ENCODE measurements at regions not wholly inside any gene's neighbourhood (a gene's known extent, or its start where the extent isn't known, plus 50 kb on each side); places are given as distances from the start of the nearest gene placed in this dataset.

DNA sequence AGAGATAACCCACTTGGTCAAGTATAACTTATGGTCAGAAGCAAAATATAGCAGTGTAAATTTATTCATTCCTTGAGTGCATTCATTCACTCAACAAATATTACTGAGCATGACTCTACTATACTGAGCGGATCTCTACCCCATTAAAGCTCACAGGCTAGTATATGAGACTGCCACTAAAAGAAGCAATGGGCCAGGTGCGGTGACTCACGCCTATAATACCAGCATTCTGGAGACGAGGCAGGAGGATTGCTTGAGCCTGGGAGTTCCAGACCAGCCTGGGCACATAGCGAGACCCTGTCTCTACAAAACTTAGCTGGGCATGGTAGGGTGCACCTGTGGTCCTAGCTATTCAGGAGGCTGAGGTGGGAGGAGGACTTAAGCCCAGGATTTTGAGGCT is 197.6 kb upstream of the BLID start (continued):
- TF ChIP-seq, protein P1, sequence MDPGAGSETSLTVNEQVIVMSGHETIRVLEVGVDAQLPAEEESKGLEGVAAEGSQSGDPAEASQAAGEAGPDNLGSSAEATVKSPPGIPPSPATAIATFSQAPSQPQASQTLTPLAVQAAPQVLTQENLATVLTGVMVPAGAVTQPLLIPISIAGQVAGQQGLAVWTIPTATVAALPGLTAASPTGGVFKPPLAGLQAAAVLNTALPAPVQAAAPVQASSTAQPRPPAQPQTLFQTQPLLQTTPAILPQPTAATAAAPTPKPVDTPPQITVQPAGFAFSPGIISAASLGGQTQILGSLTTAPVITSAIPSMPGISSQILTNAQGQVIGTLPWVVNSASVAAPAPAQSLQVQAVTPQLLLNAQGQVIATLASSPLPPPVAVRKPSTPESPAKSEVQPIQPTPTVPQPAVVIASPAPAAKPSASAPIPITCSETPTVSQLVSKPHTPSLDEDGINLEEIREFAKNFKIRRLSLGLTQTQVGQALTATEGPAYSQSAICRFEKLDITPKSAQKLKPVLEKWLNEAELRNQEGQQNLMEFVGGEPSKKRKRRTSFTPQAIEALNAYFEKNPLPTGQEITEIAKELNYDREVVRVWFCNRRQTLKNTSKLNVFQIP (CRISPR knock-in tag; IDR thresholded peaks at IDR 0.05; ENCODE audit: borderline replicate concordance, low read depth), result no peak
- TF ChIP-seq, protein P2, sequence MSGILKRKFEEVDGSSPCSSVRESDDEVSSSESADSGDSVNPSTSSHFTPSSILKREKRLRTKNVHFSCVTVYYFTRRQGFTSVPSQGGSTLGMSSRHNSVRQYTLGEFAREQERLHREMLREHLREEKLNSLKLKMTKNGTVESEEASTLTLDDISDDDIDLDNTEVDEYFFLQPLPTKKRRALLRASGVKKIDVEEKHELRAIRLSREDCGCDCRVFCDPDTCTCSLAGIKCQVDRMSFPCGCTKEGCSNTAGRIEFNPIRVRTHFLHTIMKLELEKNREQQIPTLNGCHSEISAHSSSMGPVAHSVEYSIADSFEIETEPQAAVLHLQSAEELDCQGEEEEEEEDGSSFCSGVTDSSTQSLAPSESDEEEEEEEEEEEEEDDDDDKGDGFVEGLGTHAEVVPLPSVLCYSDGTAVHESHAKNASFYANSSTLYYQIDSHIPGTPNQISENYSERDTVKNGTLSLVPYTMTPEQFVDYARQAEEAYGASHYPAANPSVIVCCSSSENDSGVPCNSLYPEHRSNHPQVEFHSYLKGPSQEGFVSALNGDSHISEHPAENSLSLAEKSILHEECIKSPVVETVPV (CRISPR knock-in tag; IDR thresholded peaks at IDR 0.05), result no peak
- TF ChIP-seq ESRRG (CRISPR knock-in tag; IDR thresholded peaks at IDR 0.05) (no peak), ISL1 (CRISPR knock-in tag; IDR thresholded peaks at IDR 0.05) (no peak)

DNA sequence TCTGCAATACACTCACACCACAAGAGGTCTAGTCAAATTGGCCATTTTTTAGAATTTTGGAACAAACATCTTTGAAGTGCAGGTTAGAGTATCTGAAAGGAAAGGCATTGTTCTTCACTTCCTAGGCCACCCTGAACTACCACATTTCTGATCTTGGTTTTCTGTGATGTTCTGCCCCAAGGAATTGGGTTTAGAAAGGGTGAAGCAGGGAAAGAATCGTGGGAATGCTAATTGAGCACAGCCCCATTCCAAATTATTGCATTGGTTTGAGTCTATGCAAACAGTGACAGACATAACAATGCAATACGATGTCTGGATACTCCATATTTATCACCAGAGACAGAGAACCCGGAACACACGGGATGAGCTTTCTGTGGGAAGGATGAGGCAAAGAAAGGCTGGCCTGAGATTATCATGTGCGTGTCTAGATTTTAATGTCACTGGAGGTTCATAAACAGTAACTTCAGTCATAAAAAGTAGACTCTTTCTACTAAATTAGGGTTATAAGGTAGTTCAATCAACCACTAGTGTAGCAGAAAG is 195.3 kb upstream of the BLID start:
- no peak for ATAC-seq
- TF ChIP-seq, protein P3, sequence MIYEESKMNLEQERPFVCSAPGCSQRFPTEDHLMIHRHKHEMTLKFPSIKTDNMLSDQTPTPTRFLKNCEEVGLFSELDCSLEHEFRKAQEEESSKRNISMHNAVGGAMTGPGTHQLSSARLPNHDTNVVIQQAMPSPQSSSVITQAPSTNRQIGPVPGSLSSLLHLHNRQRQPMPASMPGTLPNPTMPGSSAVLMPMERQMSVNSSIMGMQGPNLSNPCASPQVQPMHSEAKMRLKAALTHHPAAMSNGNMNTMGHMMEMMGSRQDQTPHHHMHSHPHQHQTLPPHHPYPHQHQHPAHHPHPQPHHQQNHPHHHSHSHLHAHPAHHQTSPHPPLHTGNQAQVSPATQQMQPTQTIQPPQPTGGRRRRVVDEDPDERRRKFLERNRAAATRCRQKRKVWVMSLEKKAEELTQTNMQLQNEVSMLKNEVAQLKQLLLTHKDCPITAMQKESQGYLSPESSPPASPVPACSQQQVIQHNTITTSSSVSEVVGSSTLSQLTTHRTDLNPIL (CRISPR knock-in tag; IDR thresholded peaks at IDR 0.05; ENCODE audit: low read depth), result no peak
- TF ChIP-seq CSDC2 (CRISPR knock-in tag; IDR thresholded peaks at IDR 0.05) (no peak), ESRRG (CRISPR knock-in tag; IDR thresholded peaks at IDR 0.05) (no peak), BACH2 (CRISPR knock-in tag; IDR thresholded peaks at IDR 0.05; ENCODE audit: borderline replicate concordance) (no peak), PPARA (CRISPR knock-in tag; IDR thresholded peaks at IDR 0.05; ENCODE audit: borderline replicate concordance) (no peak), ZC3H10 (CRISPR knock-in tag; IDR thresholded peaks at IDR 0.05) (no peak), ZNF70 (CRISPR knock-in tag; IDR thresholded peaks at IDR 0.05) (no peak), ZNF565 (CRISPR knock-in tag; conservative IDR thresholded peaks at IDR 0.05; ENCODE audit: low read depth) (no peak), ZFP3 (CRISPR knock-in tag; IDR thresholded peaks at IDR 0.05) (no peak), RARB (CRISPR knock-in tag; IDR thresholded peaks at IDR 0.05) (no peak), SNAI2 (CRISPR knock-in tag; IDR thresholded peaks at IDR 0.05) (no peak), TCF4 (CRISPR knock-in tag; IDR thresholded peaks at IDR 0.05; ENCODE audit: borderline replicate concordance) (no peak), ISL1 (CRISPR knock-in tag; IDR thresholded peaks at IDR 0.05) (no peak), TOX (CRISPR knock-in tag; IDR thresholded peaks at IDR 0.05; ENCODE audit: borderline replicate concordance) (no peak)
- TF ChIP-seq, protein P1 (CRISPR knock-in tag; IDR thresholded peaks at IDR 0.05; ENCODE audit: borderline replicate concordance, low read depth), result no peak
- TF ChIP-seq, protein P4, sequence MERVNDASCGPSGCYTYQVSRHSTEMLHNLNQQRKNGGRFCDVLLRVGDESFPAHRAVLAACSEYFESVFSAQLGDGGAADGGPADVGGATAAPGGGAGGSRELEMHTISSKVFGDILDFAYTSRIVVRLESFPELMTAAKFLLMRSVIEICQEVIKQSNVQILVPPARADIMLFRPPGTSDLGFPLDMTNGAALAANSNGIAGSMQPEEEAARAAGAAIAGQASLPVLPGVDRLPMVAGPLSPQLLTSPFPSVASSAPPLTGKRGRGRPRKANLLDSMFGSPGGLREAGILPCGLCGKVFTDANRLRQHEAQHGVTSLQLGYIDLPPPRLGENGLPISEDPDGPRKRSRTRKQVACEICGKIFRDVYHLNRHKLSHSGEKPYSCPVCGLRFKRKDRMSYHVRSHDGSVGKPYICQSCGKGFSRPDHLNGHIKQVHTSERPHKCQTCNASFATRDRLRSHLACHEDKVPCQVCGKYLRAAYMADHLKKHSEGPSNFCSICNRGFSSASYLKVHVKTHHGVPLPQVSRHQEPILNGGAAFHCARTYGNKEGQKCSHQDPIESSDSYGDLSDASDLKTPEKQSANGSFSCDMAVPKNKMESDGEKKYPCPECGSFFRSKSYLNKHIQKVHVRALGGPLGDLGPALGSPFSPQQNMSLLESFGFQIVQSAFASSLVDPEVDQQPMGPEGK (CRISPR knock-in tag; IDR thresholded peaks at IDR 0.05; ENCODE audit: borderline replicate concordance), result no peak
- TF ChIP-seq, protein P5, sequence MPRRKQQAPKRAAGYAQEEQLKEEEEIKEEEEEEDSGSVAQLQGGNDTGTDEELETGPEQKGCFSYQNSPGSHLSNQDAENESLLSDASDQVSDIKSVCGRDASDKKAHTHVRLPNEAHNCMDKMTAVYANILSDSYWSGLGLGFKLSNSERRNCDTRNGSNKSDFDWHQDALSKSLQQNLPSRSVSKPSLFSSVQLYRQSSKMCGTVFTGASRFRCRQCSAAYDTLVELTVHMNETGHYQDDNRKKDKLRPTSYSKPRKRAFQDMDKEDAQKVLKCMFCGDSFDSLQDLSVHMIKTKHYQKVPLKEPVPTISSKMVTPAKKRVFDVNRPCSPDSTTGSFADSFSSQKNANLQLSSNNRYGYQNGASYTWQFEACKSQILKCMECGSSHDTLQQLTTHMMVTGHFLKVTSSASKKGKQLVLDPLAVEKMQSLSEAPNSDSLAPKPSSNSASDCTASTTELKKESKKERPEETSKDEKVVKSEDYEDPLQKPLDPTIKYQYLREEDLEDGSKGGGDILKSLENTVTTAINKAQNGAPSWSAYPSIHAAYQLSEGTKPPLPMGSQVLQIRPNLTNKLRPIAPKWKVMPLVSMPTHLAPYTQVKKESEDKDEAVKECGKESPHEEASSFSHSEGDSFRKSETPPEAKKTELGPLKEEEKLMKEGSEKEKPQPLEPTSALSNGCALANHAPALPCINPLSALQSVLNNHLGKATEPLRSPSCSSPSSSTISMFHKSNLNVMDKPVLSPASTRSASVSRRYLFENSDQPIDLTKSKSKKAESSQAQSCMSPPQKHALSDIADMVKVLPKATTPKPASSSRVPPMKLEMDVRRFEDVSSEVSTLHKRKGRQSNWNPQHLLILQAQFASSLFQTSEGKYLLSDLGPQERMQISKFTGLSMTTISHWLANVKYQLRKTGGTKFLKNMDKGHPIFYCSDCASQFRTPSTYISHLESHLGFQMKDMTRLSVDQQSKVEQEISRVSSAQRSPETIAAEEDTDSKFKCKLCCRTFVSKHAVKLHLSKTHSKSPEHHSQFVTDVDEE (CRISPR knock-in tag; IDR thresholded peaks at IDR 0.05), result no peak
- TF ChIP-seq, protein P2 (CRISPR knock-in tag; IDR thresholded peaks at IDR 0.05), result no peak

Data from SK-N-SH treated with all-trans-retinoic acid at 6 μM for 48 hours (cell line).